ENCODE measurements at regions not wholly inside any gene's neighbourhood (a gene's known extent, or its start where the extent isn't known, plus 50 kb on each side); places are given as distances from the start of the nearest gene placed in this dataset.

DNA sequence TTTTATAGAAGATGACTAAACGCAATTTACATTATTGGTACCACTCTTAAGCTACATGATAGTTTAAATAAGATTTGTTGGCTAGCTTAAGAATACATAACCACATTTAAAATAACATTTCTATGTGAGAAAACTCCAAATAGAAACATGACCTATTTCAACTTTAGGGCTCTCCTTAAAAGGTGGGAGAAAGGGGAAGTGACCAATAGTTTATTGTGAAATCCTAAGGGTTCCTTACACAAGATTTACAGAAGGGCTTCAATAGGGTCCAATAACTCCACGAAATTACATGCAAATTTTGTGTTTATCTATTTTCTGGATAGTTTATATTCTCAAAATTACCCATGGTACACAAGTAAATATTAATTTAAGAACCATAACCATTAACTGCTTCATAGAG, 91.6 kb upstream of the DST start:
- TF ChIP-seq ZFX (CRISPR knock-in tag; IDR thresholded peaks at IDR 0.05; ENCODE audit: low read depth) (no peak), ZSCAN12 (CRISPR knock-in tag; IDR thresholded peaks at IDR 0.05) (no peak), ZNF263 (CRISPR knock-in tag; IDR thresholded peaks at IDR 0.05) (no peak), HOXA7 (CRISPR knock-in tag; IDR thresholded peaks at IDR 0.05) (no peak), ZNF331 (CRISPR knock-in tag; IDR thresholded peaks at IDR 0.05) (no peak), HDAC2 (CRISPR knock-in tag; IDR thresholded peaks at IDR 0.05) (no peak), JUNB (CRISPR knock-in tag; IDR thresholded peaks at IDR 0.05; ENCODE audit: borderline replicate concordance) (no peak), NCOA2 (CRISPR knock-in tag; IDR thresholded peaks at IDR 0.05) (no peak)

Measured in HepG2 (cell line).